ENCODE measurements at regions not wholly inside any gene's neighbourhood (a gene's known extent, or its start where the extent isn't known, plus 50 kb on each side); places are given as distances from the start of the nearest gene placed in this dataset.
A peak's percentile ranks its signal among the peaks of the same experiment; 100 is the strongest.

DNA sequence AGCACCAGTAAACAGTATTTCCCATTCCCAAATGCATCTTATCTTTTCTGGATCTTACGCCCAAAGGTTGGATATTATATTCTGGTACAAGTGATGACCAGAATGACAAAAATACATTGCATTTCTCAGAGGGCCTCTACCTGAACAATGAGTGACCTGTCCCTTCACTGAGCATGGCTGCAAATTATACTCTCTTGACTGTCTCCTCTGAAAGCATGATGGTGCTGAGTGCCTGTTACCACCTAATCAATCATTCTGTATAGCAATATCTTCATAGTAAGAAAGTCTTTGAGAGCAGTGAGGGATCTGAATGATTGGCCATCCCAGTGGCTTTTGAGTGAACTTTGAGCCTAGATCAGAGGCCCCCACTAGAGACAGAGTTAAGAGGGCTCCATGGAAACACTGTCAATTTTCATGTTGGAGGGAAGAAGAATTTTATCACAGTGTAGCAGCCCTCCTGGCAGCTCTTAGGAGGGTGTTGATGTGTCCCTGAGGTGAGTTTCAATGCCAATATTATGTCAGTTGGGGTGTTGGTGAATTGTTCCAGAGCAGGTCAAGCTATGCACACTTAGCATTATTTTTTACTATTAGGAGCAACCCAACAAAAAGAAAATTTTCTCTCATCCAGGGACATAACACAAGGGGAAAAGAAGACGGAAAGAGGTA, 171.7 kb downstream of the MARCHF11 start:
- POLR2A ChIA-PET (ENCODE audit: partially characterized antibody) = no interaction called here
- TF ChIP-seq MAFK (IDR thresholded peaks at IDR 0.05; ENCODE audit: low read depth, low read length) (no peak), HDAC6 (IDR thresholded peaks at IDR 0.05; ENCODE audit: low read depth, low read length) (no peak), EGR1 (IDR thresholded peaks at IDR 0.05; ENCODE audit: borderline replicate concordance, low read depth, low read length) (no peak), BRCA1 (IDR thresholded peaks at IDR 0.05; ENCODE audit: low read depth, low read length) (no peak), CHD2 (IDR thresholded peaks at IDR 0.05; ENCODE audit: low read length) (no peak), BCL11A (IDR thresholded peaks at IDR 0.05; ENCODE audit: low read depth in 2 of 2, low read length in 2 of 2) (no peak), CTBP2 (IDR thresholded peaks at IDR 0.05; ENCODE audit: borderline replicate concordance, insufficient read depth, insufficient read length, low read length) (no peak), CREB1 (IDR thresholded peaks at IDR 0.05) (no peak), EZH2 (IDR thresholded peaks at IDR 0.05; ENCODE audit: low read depth, low read length, severe bottlenecking) (no peak), SUZ12 (IDR thresholded peaks at IDR 0.05; ENCODE audit: low read length) (no peak), TAF7 (optimal IDR thresholded peaks at IDR 0.05; ENCODE audit: borderline replicate concordance, low read depth, low read length) (no peak)
- TF ChIP-seq, protein P1, sequence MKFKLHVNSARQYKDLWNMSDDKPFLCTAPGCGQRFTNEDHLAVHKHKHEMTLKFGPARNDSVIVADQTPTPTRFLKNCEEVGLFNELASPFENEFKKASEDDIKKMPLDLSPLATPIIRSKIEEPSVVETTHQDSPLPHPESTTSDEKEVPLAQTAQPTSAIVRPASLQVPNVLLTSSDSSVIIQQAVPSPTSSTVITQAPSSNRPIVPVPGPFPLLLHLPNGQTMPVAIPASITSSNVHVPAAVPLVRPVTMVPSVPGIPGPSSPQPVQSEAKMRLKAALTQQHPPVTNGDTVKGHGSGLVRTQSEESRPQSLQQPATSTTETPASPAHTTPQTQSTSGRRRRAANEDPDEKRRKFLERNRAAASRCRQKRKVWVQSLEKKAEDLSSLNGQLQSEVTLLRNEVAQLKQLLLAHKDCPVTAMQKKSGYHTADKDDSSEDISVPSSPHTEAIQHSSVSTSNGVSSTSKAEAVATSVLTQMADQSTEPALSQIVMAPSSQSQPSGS (IDR thresholded peaks at IDR 0.05; ENCODE audit: low read length) = no peak

More for the DNA sequence above, 171.7 kb downstream of the MARCHF11 start:
- no peak overlapping the region for H3K4me3 ChIP-seq (ENCODE audit: extremely low read depth in 1 of 4, insufficient read depth in 2 of 4, low read depth in 3 of 4, low read length in 4 of 4)
- H3K79me2 ChIP-seq (ENCODE audit: control insufficient read depth in 1 of 2, insufficient read depth in 2 of 2, low read length in 2 of 2) = no peaks in the 10 kb centered on the region
- no peak overlapping the region for H2BK120ac ChIP-seq (replicated peaks; ENCODE audit: low read depth, low read length)
- no peak overlapping the region for H3K18ac ChIP-seq (ENCODE audit: extremely low read depth, low read length)
- no peak overlapping the region for H2BK20ac ChIP-seq (ENCODE audit: low read length)
- no peak overlapping the region for H2BK15ac ChIP-seq (ENCODE audit: low read length)
- no peak overlapping the region for H2AK5ac ChIP-seq (ENCODE audit: low read depth, low read length)
- no peak overlapping the region for H2BK5ac ChIP-seq (ENCODE audit: low read depth, low read length)
- H3K79me1 ChIP-seq (ENCODE audit: low read depth, low read length) = no peaks in the 10 kb centered on the region
- no peaks in the 10 kb centered on the region for H3K36me3 ChIP-seq (ENCODE audit: control insufficient read depth in 2 of 4, insufficient read depth in 4 of 4, low read length in 3 of 4)
- no peaks in the 10 kb centered on the region for H3K23me2 ChIP-seq (ENCODE audit: low read depth, low read length)
- no peak overlapping the region for H2AFZ ChIP-seq (ENCODE audit: low read length)
- CTCF ChIA-PET (ENCODE audit: partially characterized antibody) = interaction anchor here (0.9 to 5.4 kb wide), 2 partner anchors 9 to 12 kb away, joined by 3 to 27 read pairs; no protein-coding TSS in a partner anchor
- H3K56ac ChIP-seq (replicated peaks; ENCODE audit: insufficient read length, low read depth, low read length) = no peak overlapping the region
- 94% methylated on average over 2 of the region's 2 CpGs; no CpG with 5 or more reads in 1 of the 2 experiments for WGBS, 2 experiments (ENCODE audit: extremely low coverage in 1 of 2, insufficient coverage in 1 of 2, insufficient read length in 1 of 2, insufficient replicate concordance in 2 of 2, low coverage in 1 of 2, low lambda C conversion rate in 2 of 2, missing lambda C conversion rate in 1 of 2)
- H3K4me1 ChIP-seq (replicated peaks in 1 of 4; ENCODE audit: control insufficient read depth in 3 of 4, insufficient read depth in 4 of 4, low read length in 3 of 4) = no peaks in the 10 kb centered on the region
- H2BK12ac ChIP-seq (ENCODE audit: low read depth, low read length) = no peak overlapping the region
- H3K27ac ChIP-seq (ENCODE audit: low read depth, low read length) = no peak overlapping the region
- H3K9me3 ChIP-seq (ENCODE audit: insufficient read depth in 2 of 2, low read depth in 1 of 2, low read length in 1 of 2) = peaks cover 9 to 11% of the 10 kb centered on the region in 2 experiments; a peak in 3 of 4 replicates
- no peak for FAIRE-seq
- H3K9ac ChIP-seq (replicated peaks in 1 of 4; ENCODE audit: extremely low read depth in 1 of 4, low read depth in 3 of 4, low read length in 3 of 4) = peak overlapping the region in 1 of 4 experiments; percentile 13; a peak in 1 of 7 replicates
- no peak overlapping the region for H3K23ac ChIP-seq (ENCODE audit: insufficient read length)
- no peak overlapping the region for H3K14ac ChIP-seq (ENCODE audit: insufficient read length)
- H3K27me3 ChIP-seq (replicated peaks in 1 of 4; ENCODE audit: control insufficient read depth in 3 of 4, extremely low read depth in 1 of 4, insufficient read depth in 3 of 4, low read length in 3 of 4) = no peaks in the 10 kb centered on the region
- no peaks in the 10 kb centered on the region for H4K20me1 ChIP-seq (replicated peaks in 1 of 2; ENCODE audit: control insufficient read depth in 1 of 2, insufficient read depth in 2 of 2, low read length in 2 of 2)
- no peak overlapping the region for H4K5ac ChIP-seq (ENCODE audit: insufficient read length, low read depth, low read length)
- no peak for DNase-seq (ENCODE audit: low read depth in 1 of 2, low spot score in 2 of 2)
- no peak overlapping the region for H4K8ac ChIP-seq (ENCODE audit: extremely low read depth, insufficient read depth, low read length)
- H3K4me2 ChIP-seq (ENCODE audit: insufficient read depth in 1 of 2, low read depth in 2 of 2, low read length in 2 of 2) = no peak overlapping the region
- H3K4ac ChIP-seq (replicated peaks; ENCODE audit: insufficient read length, low read depth, low read length) = no peak overlapping the region
- no peak overlapping the region for H4K91ac ChIP-seq (replicated peaks; ENCODE audit: insufficient read length, low read length)

Data from H1 (cell line).